ENCODE measurements at regions not wholly inside any gene's neighbourhood (a gene's known extent, or its start where the extent isn't known, plus 50 kb on each side); places are given as distances from the start of the nearest gene placed in this dataset.

DNA sequence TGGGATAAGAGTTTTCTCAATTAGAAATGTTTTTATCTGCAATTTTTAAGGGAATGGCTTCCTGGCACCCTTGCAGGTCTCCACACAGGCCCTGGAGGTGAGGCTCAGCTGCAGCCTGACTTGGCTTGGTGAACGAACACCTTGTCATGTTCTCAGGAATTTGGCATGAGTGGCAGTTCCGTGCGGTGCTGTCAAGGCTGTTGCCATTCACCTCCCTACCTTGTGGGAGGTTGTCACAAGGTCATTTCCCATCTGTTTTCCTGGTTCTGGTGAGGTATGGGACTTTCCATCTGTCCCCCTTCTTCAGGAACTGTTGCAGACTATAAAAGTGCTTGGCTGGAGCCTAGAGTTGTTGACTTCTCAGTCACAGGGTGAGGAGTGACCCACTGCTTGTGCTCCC is 82.9 kb downstream of the ELOVL4 start:
- DNase-seq (ENCODE audit: low spot score), result no peak

DNA sequence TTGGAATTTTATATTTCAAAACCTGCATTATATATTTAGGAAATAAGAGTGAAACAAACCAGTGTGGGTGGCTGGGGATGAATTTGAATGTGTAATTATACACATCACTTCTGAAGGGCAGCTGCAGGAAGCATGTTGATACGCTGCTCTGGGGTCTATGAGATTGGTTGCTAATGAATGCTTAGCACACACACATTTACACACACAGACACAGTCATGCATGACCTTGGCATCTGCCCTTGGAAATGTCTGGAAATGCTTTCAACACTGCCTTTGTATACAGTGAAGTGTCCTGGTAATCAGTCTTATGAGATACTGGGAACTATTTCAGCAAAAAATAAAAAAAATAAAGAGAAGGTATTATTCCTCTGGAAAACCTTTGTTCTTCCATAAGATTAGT is 83.4 kb downstream of the ELOVL4 start:
- DNase-seq (ENCODE audit: low spot score), result no peak

DNA sequence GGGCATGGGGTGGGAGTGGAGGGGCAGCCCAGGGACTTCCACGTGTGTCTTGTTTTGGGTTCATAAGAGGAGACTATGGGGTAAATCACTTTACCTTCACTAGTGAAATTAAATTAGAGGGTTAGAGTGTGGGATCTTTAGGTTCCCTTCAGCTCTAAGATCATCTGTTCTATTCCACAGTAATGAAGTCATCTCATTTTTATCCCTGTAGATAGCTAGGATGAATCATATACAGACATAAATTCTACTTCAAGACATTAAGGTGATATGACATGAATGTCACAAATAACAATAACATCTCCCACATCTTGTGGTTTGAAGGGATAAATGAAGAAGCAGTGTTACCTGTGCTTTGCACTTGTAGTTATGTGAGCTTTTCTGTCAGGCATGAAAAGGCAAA is 83.8 kb downstream of the ELOVL4 start:
- DNase-seq (ENCODE audit: low spot score), result no peak

DNA sequence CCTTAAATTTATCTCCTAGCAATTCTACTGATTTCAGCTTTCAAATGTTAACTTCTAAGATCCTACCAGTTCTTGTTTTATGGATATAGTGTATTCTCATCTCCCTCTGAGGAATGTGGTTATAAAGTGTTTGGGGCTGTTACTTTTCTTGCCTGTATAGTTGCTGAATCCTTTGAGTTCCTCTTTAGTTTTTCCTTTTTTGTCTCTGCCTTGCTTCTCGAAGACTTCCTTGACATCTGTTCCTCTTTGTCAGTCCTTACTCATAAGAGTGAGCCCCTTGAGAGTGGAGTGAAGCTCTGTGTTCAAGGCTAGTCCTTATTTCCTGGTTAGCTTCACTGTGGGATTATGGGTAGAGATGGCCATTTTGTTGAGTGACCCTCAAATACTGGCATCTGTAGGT is 84.6 kb downstream of the ELOVL4 start:
- no peak for DNase-seq (ENCODE audit: low spot score)

DNA sequence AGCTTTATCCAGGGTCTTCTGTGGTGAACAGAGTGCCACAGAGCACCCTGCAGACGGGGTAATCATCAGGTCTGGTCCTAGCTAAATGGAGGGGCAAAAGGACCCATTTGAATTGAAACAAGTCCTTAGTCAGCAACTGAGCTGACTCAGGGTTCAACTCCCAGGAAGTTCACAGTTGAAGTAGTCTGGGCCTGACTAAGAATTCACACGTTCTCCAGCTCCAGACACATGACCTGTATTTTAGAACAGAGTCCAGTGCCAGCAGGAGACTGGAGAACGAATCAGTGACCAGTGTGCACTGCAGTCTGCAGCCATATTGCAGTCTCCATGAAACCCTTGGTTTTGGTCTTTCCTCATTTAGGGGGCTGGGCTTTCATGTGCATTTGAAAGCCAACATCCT is 85.2 kb downstream of the ELOVL4 start:
- no peak for DNase-seq (ENCODE audit: low spot score)

DNA sequence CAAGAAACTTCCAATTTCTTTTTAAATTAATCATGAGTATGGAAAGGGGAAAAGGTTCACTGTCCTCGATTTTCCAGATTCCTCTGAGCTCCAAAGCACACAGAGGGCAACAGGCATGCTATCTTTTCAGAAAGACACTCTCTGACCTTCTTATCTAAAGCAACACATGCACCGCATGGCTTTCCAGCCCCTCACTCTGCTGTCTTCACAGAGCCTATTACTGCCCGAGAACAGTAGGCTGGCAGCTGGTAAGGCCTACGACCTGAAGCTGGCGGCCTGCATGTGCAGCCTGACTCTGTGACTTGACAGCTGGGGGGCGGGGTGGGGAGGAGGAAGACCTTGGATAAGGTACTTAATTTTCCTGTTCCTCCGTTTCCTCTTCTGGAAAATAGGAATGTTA is 86.3 kb downstream of the ELOVL4 start:
- no peak for DNase-seq (ENCODE audit: low spot score)

DNA sequence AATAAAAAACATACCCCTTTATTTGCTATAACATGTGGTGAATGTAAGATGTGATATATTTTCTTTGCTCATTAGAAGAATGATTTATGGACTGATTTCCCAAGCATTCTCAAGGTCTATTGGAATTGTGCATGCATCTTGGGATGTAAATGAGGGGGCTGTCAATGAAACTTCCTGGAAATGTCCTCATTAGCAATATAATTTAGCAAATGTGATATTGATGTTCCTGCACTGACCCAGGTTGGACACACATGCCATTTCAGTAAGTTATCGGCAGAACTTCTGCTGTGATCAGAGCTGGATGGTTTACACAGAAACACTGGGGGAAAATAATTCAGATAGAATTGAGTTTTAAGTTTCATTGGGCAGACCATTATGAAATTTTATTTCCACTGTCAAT is 99.9 kb downstream of the ELOVL4 start:
- no peak for DNase-seq (ENCODE audit: low spot score)

DNA sequence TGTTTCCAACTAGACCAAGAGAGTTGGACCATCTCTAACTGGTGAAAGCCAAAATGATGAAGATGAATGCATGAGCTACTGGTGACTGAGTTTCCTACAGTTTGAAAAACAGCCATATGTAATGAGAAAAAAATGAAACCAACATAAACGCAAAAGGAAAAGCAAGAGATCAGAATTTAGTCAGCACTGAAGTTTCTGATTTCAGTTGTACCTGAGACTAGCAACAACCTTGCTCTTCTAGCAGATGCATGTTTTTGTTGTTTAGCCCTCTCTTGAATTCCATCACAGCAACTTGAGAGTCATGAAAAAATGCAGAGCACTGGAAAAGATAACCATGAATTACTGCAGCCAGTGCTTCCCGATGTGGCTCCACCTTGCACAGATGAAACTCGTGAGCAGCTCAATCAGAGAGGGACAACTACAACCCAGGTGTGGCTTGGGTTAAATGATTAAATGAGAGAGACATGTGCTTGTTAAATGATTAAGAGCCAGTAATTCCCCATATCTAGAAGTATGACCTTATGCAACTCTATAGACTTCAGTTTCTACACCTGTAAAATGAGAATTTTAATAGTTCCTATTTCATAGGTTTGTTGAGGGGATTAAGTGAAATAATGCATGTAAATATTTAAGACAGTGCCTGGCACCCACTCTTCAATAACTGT is 104.8 kb downstream of the ELOVL4 start:
- DNase-seq (ENCODE audit: low spot score), result no peak

DNA sequence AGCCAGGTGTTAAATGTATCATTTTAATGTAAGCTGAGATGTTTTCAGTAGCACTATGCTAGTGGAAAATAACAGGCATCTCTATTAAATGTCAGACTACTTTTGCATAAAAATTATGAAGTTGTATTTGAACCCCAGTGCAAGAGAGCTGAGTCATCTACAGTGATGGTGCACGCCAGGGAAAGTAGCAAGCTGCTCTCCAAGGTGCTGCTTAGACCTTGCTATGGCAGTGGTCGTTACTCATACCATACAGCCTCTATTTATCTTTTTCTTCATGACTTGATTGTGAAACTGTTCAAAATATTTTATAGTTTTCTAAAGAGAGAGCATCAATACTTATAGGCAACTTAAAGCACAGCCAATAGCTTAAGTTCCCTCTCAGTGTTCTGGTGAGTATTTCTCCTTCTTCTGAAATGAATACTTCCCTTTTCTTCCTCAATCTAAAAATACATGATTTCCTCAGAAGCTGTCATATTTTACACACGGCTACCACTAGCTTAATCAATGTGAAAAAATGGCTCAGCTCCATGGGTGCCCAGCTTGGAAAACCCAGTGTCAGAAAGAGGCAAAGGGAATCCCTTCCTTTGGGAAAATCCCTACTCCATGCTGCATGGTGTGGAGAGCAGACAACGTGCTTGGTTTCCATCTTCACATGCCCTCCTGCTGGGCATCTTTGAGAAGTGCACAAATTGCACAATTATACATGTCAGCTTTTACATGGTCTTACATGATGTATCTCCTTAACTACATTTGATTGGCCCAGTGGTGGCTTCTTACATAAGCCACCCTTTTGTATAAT is 105.6 kb downstream of the ELOVL4 start:
- DNase-seq (ENCODE audit: low spot score), result no peak

DNA sequence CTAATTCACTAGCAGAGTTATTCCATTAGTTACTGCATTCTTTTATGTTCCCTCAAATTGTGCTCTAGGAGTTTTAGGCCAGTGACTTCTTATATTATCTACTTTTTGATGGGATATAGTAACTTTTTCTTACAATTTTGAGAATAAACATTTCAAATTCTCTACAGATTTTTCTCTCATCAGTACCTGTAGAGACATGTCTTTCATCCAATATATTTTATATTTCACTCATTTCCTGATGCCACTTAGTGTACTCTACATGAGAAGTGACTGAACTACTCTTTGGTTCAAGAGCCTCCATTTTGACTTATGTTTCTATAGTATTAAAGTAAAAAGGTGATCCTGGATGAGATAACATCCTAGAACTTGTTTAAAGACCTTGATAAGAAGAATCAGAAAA is 108.5 kb downstream of the ELOVL4 start:
- DNase-seq (ENCODE audit: low spot score), result no peak

DNA sequence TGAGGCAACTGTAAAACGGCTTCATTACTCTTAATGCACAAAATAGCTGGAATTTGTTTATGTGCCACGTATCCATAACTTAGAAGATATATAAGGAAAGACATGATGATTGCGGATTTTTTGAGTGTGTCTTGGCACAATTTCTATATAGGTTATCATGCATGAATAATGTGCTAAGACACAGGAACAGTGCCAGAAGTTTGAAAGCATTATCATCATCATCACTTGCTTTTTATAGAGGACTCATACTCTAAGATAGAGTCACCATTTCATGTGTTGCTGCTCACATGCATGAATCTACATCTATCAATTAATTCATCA is 113.4 kb downstream of the ELOVL4 start:
- no peak for DNase-seq (ENCODE audit: low spot score)

DNA sequence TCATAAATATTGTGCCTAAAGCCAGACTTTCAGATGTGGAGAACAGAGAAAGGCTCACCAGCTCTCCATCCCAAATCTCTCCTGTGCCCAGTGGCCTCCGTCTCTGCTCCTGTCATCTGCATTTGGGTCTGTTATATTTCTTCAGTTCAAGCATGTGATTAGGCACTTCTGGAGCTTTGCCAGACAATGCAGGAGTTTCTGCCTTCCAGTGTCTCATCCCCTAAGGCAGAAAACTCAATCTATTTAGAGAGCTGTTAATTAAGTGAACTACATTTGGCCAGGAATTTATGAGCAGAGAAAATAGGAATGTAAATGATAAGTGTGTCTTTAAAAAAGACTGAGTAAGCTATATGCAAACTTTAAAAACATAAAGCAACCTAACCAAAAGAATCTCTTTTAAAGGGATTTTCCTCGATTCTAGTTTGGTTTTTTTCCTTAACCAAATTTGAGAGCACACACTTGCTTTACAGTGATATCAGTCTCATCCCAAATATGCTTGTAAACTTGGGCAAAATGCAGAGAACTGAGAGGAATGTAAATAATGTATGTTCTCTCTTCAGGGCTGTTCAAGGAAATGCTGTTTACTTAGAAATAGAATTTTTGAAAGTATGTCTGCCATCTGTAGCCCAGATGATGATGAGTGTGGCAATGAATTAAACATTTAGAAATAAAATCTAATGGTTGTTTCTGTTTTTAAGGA is 113.9 kb downstream of the ELOVL4 start:
- DNase-seq (ENCODE audit: low spot score), result no peak

DNA sequence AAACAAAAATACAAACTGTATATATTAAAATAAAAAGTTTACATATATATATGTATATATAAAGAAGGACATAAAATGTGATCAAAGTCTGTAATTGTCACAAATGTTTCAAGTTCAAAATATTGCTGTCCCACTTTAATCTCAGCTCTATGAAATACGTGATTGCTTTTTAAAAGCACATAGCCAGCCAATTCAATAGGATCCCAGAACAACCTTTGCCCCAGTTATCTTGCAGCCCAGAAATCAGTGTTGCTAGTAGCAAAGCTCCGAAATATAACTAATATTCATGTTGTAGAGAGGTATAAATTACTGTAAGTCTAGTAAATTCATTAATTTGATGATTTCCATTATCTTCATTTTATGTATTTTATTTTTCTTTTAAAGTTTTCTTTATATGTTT is 114.6 kb downstream of the ELOVL4 start:
- no peak for DNase-seq (ENCODE audit: low spot score)

DNA sequence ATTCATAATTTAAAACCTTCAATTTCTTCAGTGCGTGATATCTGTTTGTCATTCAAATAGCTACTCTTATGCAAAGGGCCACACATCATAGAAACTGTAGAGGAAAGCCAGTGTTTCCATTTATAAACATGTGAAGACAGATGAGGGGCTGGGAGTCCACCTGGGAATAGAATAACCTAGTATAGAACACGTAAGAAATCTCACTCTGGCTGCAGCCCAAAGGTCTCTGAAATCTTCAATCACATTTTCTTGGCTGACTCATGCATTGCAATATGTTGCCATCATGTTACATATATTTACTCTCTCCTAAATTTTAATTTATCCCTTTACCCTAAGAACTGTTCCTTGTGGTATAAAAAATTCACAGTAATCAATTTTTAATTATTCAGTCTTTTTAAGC is 123.2 kb downstream of the ELOVL4 start:
- no peak for DNase-seq (ENCODE audit: low spot score)

DNA sequence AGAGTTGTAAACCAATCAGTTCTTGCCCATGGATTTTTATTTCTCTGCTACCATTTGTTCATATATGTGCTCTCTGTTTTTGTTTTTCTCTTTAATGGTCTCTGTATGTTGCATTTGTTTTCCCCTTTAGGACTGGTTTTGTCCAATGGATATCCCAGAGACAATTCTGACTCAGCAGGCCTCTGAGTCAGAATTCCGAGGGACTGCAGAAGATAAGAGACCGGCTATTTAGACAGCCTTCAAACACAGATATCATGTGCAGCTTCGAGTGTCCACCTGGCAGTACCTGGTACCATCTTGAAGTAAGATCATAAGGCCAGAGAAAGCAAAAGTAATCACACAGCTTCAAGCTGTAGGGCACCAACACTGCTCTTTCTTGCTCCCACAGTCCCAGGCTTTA is 125.5 kb downstream of the ELOVL4 start:
- no peak for DNase-seq (ENCODE audit: low spot score)

DNA sequence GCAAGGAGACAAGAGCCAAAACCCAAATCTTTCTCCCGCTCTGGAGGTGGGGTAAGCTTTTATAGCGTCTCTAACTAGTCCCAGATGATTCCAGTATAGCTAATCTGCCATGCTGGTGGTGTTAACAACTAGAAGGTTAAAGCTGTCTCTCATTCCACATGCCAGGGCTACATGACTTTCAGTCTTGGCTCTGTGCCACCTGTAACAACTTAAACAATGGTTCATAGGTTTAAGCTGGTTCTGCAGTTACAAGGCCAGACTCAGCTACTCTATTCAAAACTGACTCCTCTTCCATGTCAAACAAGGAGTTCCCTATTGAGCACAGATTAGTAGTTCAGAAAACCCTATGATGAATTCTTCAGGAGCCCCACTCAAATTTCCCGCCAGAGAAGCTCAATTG is 128.9 kb downstream of the ELOVL4 start:
- no peak for DNase-seq (ENCODE audit: low spot score)

DNA sequence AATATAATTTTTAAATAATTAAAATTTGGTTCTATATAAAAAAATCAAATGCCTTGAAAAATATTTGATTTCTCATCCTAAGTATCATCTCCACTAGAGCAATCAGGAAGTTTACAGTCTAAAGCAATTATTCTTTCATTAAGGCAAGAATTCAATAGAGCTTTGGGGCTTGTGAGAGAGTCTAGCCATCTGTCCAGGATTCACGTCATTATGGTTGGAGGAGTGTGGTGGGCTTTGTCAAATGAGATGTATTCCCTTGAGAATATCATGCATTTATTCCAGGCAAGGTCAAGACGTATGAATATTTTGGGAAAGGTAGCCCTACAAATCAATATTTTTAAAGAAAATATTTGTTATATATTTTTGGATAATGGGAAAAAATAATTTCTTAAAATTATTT is 132.4 kb downstream of the ELOVL4 start:
- no peak for DNase-seq (ENCODE audit: low spot score)

DNA sequence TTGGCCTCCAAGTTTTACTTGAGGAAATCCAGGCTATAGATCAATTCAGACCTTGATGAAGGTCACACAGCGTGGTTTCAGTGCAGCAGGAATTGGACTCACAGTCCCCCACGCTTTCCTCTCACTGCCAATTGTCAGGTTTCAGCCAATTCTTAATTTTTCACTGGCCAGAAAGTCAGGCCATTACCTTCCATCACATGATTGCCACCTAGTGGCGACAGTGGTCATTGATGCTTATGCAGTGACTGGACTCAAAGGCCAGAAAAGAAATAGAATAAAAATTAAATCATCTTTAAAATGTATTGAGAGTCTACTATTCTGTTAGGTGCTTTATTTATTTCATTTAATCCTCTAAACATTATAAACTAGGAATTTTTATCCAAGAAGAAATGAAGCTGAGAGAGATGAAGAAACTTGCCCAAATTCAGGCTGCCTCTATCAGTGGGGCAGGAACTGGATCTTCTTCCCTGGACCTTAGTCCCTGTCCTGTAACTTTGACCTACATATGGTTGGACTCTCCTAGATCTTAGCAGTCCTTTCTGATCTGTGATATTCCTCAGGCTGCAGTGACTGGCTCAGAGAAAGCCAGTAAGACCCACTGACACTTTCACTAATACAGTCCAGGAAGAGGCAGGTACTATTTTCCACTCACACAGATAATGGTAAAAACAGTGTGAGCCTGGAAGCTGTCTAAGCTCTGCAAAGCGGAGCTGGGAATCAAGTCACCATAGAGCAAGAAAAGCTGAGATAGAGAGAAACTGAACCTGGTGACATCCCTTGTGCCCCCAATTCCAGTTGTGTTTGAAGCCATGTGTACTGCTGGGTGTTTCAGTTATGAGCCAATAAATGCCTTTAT is 133.3 kb downstream of the ELOVL4 start:
- peak; percentile 66 for DNase-seq (ENCODE audit: low spot score)

DNA sequence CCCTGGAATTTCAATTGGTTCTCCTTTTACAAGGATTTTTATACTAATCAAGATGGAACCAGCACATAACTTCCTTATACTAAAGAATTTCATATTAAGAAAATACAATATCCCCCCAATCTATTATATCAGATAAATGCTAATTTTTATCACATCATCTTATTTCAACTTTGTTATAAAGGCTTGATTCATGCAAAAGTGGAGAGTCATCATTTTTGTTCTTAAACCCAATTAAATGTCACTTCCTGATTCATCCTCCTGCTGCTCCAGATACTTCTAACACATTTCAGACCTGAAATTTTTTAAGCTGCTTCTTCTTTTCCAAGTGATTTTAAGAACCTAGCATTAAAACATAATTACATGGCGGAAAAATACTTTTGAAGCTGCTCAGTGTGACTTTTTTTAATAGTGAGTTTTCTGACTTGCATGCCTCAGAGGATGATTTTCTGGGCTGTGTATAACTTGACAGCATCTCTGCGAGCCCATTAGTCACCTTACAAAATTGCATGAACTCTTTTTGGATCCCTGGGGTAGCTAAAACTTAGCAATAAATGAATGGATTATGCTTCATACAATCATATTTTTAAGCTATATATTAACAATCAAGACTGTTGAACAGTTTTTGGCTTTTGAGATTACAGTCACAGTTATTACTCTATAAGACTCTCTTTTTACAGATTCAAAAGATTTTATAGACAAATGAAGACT is 134.1 kb downstream of the ELOVL4 start:
- no peak for DNase-seq (ENCODE audit: low spot score)

DNA sequence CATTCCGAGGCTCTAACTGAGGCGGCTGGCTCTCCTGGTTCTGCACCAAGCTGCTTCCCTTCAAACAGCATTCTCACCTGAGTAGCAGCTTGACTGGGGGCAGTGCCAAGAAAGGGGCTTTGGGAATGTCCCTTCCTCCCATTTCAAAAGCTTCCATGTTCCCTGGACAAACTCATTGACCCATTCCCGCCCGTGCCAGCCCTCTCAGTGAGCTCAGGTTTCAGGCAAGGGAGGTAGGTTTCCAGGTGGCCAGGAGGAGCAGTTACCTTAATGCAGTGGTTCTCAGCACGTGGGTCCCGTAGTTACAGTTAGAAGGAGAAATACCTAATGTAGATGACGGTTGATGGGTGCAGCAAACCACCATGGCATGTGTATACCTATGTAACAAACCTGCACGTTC is 135.2 kb downstream of the ELOVL4 start:
- DNase-seq (ENCODE audit: low spot score), result no peak

DNA sequence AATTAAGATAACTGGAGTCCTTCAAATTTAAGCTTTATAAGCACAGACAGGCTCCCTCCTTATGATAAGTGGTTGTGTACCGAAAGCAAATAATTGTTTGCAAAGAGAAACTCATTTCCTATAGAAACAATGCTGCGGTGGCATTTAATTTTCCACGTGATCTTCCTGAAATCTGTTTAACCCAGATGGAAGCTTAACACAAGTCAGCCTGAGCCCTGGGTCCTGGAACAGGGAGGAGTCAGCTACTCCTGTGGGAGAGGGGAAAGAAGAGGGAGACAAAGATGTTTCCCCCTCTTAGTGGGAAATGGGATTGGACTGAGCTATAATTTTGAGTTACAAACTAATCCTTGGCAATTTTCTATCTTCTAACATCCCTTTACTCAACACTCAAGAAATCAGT is 136.5 kb downstream of the ELOVL4 start:
- no peak for DNase-seq (ENCODE audit: low spot score)

DNA sequence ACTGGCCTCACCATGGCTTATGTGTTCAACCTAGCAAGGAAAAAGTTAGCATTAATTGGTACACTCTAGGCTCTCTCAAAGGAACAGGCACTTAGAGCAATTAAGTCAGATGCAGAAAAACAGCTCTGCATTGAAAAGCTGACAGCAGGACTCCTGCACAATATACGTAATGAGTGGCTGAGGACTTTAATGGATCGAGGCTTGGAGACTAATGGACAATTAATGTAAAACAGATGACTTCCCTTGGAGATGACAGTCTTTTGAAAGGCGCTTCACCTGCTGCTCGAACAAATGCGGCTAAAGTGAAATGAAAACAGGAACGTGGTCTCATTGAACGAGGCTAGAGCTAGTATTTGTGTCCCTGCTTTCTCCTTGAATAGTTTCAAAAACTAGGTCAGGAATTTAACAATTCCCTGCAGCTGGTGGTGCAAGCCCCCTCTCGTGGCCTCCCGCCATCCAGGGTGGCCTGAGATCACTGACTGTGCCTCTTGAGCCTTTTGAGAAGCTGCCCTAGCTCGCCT is 137.1 kb downstream of the ELOVL4 start:
- no peak for DNase-seq (ENCODE audit: low spot score)
